B cell (primary cell): ENCODE measurements at regions not wholly inside any gene's neighbourhood (a gene's known extent, or its start where the extent isn't known, plus 50 kb on each side); places are given as distances from the start of the nearest gene placed in this dataset.

Experiments used
- EZH2 ChIP-seq: IDR thresholded peaks from 2 replicates; pipeline ENCODE4 v1.6.1; 2012; ENCODE audit warnings: borderline replicate concordance, low read depth, mild to moderate bottlenecking, moderate library complexity, low read length; ENCODE audit not compliant: insufficient read depth, poor library complexity, severe bottlenecking
- TF ChIP-seq, protein P1 (sequence below): fragments of 200-600 bp; IDR thresholded peaks from one replicate; pipeline ENCODE4 v1.8.0; 2022; ENCODE audit warnings: antibody characterized with exemption, mild to moderate bottlenecking

DNA sequence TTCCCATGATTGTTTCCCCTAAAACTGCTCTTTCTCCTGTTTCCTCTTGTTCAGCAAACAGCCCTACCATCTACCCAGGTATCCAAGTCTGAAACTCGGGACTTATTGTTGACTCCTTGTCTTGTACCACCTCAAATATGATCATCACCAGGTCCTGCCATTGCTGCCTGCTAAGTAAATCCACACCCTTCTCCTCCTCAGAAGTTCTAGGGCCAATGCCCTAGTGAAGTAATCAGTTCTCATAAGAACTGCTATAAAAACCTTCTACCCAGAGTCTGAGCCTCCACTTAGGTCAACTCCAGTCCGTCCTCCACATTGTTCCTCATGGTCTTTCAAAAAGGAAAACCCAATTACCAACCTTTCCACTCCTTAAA, 77.0 kb upstream of the IL12A start:
- TF ChIP-seq, protein P1, sequence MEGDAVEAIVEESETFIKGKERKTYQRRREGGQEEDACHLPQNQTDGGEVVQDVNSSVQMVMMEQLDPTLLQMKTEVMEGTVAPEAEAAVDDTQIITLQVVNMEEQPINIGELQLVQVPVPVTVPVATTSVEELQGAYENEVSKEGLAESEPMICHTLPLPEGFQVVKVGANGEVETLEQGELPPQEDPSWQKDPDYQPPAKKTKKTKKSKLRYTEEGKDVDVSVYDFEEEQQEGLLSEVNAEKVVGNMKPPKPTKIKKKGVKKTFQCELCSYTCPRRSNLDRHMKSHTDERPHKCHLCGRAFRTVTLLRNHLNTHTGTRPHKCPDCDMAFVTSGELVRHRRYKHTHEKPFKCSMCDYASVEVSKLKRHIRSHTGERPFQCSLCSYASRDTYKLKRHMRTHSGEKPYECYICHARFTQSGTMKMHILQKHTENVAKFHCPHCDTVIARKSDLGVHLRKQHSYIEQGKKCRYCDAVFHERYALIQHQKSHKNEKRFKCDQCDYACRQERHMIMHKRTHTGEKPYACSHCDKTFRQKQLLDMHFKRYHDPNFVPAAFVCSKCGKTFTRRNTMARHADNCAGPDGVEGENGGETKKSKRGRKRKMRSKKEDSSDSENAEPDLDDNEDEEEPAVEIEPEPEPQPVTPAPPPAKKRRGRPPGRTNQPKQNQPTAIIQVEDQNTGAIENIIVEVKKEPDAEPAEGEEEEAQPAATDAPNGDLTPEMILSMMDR, result no peak
- no peak for TF ChIP-seq EZH2
